Right lobe of liver (tissue), 4 donors: ENCODE measurements at regions not wholly inside any gene's neighbourhood (a gene's known extent, or its start where the extent isn't known, plus 50 kb on each side); places are given as distances from the start of the nearest gene placed in this dataset.

Experiments
- POLR2A ChIP-seq: fragments of 450-650 bp; IDR thresholded peaks from one replicate; pipeline ENCODE4 v1.6.1; 2017; ENCODE audit warnings: antibody characterized with exemption, mild to moderate bottlenecking
- TF ChIP-seq, protein P1 (sequence below), 4 donors: fragments of 200-600 bp in 3 of 4; fragments of 450-650 bp in 1 of 4; IDR thresholded peaks; one replicate each; pipeline versions ENCODE4 v1.5.1 to v1.8.0; 2016 to 2022; ENCODE audit warnings: antibody characterized with exemption in 4 of 4, mild to moderate bottlenecking in 2 of 4
- donor health status: DM: no; HTN: no; CAD: no.
- donor health status: DM: no; HTN: no; CAD: no.
- donor health status: DM: no; HTN: yes; CAD: no.

DNA sequence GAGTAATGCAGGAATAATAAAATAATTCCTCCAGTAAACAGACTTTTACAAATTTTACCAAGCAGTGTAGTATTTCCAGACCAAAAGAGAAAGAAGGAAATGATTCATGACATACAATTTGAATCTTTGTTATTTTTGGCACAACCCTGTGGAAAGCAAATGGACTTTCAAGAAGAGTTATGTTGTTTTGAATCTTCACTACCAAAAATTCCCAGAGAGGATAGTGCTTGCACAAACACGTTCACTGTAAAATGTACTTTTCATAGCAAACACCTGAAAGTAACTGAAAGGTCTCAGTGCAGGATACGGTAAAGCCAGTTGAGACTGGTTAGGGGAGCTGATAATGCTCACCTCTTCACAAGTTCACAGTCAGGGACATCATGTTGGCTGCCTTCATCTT is 107.1 kb downstream of the USP22 start:
- TF ChIP-seq, protein P1, sequence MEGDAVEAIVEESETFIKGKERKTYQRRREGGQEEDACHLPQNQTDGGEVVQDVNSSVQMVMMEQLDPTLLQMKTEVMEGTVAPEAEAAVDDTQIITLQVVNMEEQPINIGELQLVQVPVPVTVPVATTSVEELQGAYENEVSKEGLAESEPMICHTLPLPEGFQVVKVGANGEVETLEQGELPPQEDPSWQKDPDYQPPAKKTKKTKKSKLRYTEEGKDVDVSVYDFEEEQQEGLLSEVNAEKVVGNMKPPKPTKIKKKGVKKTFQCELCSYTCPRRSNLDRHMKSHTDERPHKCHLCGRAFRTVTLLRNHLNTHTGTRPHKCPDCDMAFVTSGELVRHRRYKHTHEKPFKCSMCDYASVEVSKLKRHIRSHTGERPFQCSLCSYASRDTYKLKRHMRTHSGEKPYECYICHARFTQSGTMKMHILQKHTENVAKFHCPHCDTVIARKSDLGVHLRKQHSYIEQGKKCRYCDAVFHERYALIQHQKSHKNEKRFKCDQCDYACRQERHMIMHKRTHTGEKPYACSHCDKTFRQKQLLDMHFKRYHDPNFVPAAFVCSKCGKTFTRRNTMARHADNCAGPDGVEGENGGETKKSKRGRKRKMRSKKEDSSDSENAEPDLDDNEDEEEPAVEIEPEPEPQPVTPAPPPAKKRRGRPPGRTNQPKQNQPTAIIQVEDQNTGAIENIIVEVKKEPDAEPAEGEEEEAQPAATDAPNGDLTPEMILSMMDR (IDR thresholded peaks at IDR 0.05), result no peak
- TF ChIP-seq POLR2A, result no peak
